ENCODE measurements at regions not wholly inside any gene's neighbourhood (a gene's known extent, or its start where the extent isn't known, plus 50 kb on each side); places are given as distances from the start of the nearest gene placed in this dataset.

DNA sequence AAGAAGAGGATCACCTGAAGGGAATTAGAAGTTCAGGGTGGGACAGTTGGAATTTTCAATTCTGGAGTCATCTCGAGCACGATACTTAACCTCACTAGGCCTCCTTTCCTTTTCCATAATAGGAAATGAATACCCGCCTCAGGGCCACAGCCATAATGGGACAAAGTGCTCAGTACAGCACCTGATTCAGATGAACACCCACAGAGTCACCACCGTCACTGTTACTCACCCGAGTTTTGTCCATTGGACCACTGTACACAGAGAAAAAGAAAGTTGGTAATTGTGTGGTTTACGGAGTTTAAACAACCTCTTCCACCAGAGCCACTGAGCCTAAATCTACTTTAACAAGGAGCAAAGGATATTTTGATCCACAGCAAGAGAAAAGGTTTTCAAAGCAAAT is 122.0 kb upstream of the NDUFV2 start:
- TF ChIP-seq, protein P1, sequence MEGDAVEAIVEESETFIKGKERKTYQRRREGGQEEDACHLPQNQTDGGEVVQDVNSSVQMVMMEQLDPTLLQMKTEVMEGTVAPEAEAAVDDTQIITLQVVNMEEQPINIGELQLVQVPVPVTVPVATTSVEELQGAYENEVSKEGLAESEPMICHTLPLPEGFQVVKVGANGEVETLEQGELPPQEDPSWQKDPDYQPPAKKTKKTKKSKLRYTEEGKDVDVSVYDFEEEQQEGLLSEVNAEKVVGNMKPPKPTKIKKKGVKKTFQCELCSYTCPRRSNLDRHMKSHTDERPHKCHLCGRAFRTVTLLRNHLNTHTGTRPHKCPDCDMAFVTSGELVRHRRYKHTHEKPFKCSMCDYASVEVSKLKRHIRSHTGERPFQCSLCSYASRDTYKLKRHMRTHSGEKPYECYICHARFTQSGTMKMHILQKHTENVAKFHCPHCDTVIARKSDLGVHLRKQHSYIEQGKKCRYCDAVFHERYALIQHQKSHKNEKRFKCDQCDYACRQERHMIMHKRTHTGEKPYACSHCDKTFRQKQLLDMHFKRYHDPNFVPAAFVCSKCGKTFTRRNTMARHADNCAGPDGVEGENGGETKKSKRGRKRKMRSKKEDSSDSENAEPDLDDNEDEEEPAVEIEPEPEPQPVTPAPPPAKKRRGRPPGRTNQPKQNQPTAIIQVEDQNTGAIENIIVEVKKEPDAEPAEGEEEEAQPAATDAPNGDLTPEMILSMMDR (IDR thresholded peaks at IDR 0.05; ENCODE audit: unreplicated experiment) = no peak
- peak overlapping the region; percentile 54 for H3K27ac Mint-ChIP-seq
- no peak overlapping the region for H3K4me3 Mint-ChIP-seq (ENCODE audit: low read depth)
- no peak for DNase-seq (ENCODE audit: low spot score, unreplicated experiment)
- no peaks in the 10 kb centered on the region for H3K36me3 Mint-ChIP-seq (ENCODE audit: insufficient read depth)
- peaks cover 26% of the 10 kb centered on the region for H3K4me1 Mint-ChIP-seq (ENCODE audit: low read depth)
- H3K9me3 Mint-ChIP-seq (ENCODE audit: low read depth) = peaks cover 4% of the 10 kb centered on the region
- H3K27me3 Mint-ChIP-seq = no peaks in the 10 kb centered on the region

DNA sequence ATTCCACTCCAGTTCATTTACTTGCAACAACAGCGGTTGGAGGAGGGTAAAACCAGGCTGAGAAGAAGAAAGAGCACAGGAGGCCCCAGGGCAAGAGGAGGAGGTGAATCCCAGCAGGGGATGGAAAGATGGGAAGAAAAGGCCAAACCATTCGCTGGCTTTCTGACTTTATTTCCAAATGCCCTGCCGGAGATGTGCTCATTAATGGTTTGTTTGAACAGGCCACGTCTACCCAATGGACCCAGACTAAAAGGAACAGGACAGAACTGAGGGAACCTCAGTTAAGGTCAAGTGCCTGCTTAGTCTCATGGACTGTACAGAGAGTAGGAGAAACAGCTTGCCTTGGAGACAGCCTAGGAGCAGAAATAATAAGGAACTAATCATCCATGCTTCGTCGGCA is 121.6 kb upstream of the NDUFV2 start:
- Mint-ChIP-seq H3K36me3 (ENCODE audit: insufficient read depth) (no peaks in the 10 kb centered on the region), H3K9me3 (ENCODE audit: low read depth) (peaks cover 4% of the 10 kb centered on the region), H3K27me3 (no peaks in the 10 kb centered on the region), H3K4me3 (ENCODE audit: low read depth) (no peak overlapping the region), H3K4me1 (ENCODE audit: low read depth) (peaks cover 30% of the 10 kb centered on the region), H3K27ac (peak overlapping the region; percentile 54)
- DNase-seq (ENCODE audit: low spot score, unreplicated experiment) = no peak
- TF ChIP-seq, protein P1 (IDR thresholded peaks at IDR 0.05; ENCODE audit: unreplicated experiment) = no peak

DNA sequence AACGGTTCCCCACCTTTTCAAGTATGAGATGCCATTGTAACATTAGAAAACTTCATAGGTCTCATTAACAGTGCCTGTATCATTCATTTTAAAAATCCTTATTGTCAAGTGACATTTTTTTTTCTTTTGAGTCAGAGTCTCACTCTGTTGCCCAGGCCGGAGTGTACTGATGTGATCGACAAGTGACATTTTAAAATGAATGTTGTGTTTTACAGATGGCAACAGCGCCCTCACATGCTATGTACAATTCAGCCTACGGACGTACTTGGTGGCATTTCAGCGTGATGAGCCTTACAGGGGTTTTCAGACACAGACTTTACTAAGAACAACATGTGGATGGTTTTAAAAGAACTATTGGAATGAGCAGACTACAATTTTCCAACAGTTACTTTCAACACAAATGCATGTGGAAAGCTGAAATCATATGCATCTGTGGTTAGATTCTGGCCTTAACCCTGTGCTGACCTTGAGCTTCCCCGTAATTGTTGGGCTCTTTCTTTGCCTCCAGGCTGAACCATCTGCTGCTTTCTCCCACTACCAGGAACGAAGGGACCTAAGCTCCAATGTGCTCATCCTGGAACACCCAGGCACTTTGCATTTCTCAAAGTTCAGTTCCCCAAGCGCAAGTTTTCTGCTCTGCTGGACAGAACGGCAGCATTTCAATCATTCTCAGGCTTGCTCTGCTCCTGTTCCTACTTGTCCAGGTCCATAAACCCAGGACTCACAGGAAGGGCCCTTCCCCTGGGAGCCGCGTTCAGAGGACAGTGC is 119.9 kb upstream of the NDUFV2 start:
- Mint-ChIP-seq H3K9me3 (ENCODE audit: low read depth) (no peaks in the 10 kb centered on the region), H3K4me1 (ENCODE audit: low read depth) (peaks cover 37% of the 10 kb centered on the region), H3K27me3 (no peaks in the 10 kb centered on the region), H3K27ac (peak overlapping the region; percentile 41), H3K36me3 (ENCODE audit: insufficient read depth) (no peaks in the 10 kb centered on the region), H3K4me3 (ENCODE audit: low read depth) (no peak overlapping the region)
- DNase-seq (ENCODE audit: low spot score, unreplicated experiment) = no peak
- TF ChIP-seq, protein P1 (IDR thresholded peaks at IDR 0.05; ENCODE audit: unreplicated experiment) = peak; percentile 54

- H3K9me3 Mint-ChIP-seq (ENCODE audit: low read depth) = no peaks in the 10 kb centered on the region
- H3K4me3 Mint-ChIP-seq (ENCODE audit: low read depth) = no peak overlapping the region
- TF ChIP-seq, protein P1 (IDR thresholded peaks at IDR 0.05; ENCODE audit: unreplicated experiment) = no peak
- H3K4me1 Mint-ChIP-seq (ENCODE audit: low read depth) = peaks cover 41% of the 10 kb centered on the region
- no peaks in the 10 kb centered on the region for H3K36me3 Mint-ChIP-seq (ENCODE audit: insufficient read depth)
- DNase-seq (ENCODE audit: low spot score, unreplicated experiment) = no peak
- H3K27me3 Mint-ChIP-seq = no peaks in the 10 kb centered on the region
- H3K27ac Mint-ChIP-seq = peak overlapping the region; percentile 67
Measured at GRCh38 chr18:8983195-8983594, 119.3 kb upstream of the NDUFV2 start.

DNA sequence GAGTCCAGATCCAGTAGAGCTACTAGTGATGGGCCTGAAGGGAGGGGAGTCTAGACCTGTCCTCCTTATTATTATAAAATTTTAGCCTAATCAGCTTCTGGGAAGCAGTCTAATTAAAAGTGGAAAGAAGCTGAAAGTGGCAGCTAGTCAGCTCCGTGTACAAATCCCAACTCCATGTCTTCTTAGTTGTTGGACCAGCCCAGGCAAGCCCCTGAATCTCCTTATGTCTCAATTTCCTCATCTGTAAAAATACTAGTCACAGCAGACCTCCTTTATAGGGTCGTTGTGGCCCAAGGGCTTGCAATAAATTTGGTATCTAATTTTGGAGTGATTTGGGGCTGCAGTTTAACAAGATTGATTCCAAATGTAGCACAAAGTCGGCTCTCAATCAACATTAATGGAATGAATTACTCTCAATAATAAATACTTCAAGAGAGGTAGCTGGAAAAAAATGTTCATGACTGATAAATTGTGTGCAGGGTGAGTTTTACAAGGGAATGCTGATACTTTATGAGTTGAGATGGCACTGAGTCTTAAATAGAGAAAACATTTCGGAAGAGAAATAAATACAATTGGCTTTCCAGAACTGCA is 118.3 kb upstream of the NDUFV2 start:
- H3K27me3 Mint-ChIP-seq = peaks cover 4% of the 10 kb centered on the region
- no peak overlapping the region for H3K4me3 Mint-ChIP-seq (ENCODE audit: low read depth)
- peaks cover 38% of the 10 kb centered on the region for H3K4me1 Mint-ChIP-seq (ENCODE audit: low read depth)
- no peak for DNase-seq (ENCODE audit: low spot score, unreplicated experiment)
- TF ChIP-seq, protein P1 (IDR thresholded peaks at IDR 0.05; ENCODE audit: unreplicated experiment) = no peak
- no peak overlapping the region for H3K27ac Mint-ChIP-seq
- H3K9me3 Mint-ChIP-seq (ENCODE audit: low read depth) = no peaks in the 10 kb centered on the region
- no peaks in the 10 kb centered on the region for H3K36me3 Mint-ChIP-seq (ENCODE audit: insufficient read depth)
